Tibial nerve (tissue), 4 donors: ENCODE measurements at regions not wholly inside any gene's neighbourhood (a gene's known extent, or its start where the extent isn't known, plus 50 kb on each side); places are given as distances from the start of the nearest gene placed in this dataset.

Experiments used
- DNase-seq, 2 donors: peaks; one replicate each; pipeline ENCODE4 v3.0.0-alpha.2; 2019; ENCODE audit warnings: low spot score in 2 of 2
- H3K27ac ChIP-seq, 4 donors: fragments of 200-600 bp; sonication (generic) in 3 of 4; one replicate each; pipeline ENCODE4 v1.5.1; 2017 to 2019; ENCODE audit warnings: mild to moderate bottlenecking in 1 of 4
- H3K27me3 ChIP-seq, 2 donors: fragments of 200-600 bp; sonication (generic) in 1 of 2; one replicate each; pipeline versions ENCODE4 v1.5.1 to v1.6.0; 2017 to 2019
- H3K36me3 ChIP-seq, 3 donors: fragments of 200-600 bp; sonication (generic); one replicate each; pipeline ENCODE4 v1.5.1; 2018 to 2019
- H3K4me1 ChIP-seq, 4 donors: fragments of 200-600 bp; sonication (generic) in 3 of 4; one replicate each; pipeline ENCODE4 v1.5.1; 2017 to 2019
- H3K4me3 ChIP-seq, 4 donors: fragments of 200-600 bp; sonication (generic) in 3 of 4; one replicate each; pipeline ENCODE4 v1.5.1; 2017 to 2019; ENCODE audit warnings: mild to moderate bottlenecking in 1 of 4, moderate library complexity in 1 of 4
- H3K9me3 ChIP-seq, 4 donors: fragments of 200-600 bp; sonication (generic) in 3 of 4; one replicate each; pipeline ENCODE4 v1.5.1; 2017 to 2019
- EP300 ChIP-seq, 2 donors: sonication (generic); formaldehyde crosslinking; IDR thresholded peaks; one replicate each; pipeline ENCODE4 v1.6.1; 2017; ENCODE audit warnings: antibody characterized with exemption in 2 of 2, mild to moderate bottlenecking in 1 of 2
- POLR2A ChIP-seq, 2 donors: fragments of 450-650 bp; IDR thresholded peaks; one replicate each; pipeline ENCODE4 v1.6.1; 2017; ENCODE audit warnings: antibody characterized with exemption in 2 of 2, mild to moderate bottlenecking in 2 of 2, moderate library complexity in 2 of 2
- WGBS, 2 donors: methylation state at CpG; one replicate each; pipeline ENCODE4 v1.1.5; 2018; 5-methylcytosine and 5-hydroxymethylcytosine counted together
- TF ChIP-seq, protein P1 (sequence below), 5 experiments: fragments of 200-600 bp in 3 of 5; fragments of 450-650 bp in 2 of 5; sonication (generic) in 3 of 5; IDR thresholded peaks; one replicate each; pipeline ENCODE4 v1.5.1; 2016 to 2019; ENCODE audit warnings: antibody characterized with exemption in 5 of 5, mild to moderate bottlenecking in 3 of 5, moderate library complexity in 2 of 5

- Histone ChIP-seq H3K9me3 (peaks cover 0 to 4% (median 0%) of the 10 kb centered on the region in 4 donors), H3K27me3 (peaks cover 0 to 56% of the 10 kb centered on the region in 2 donors), H3K36me3 (no peaks in the 10 kb centered on the region), H3K4me1 (peaks cover 0 to 11% (median 2%) of the 10 kb centered on the region in 4 donors), H3K27ac (no peak overlapping the region), H3K4me3 (no peak overlapping the region)
- DNase-seq, result no peak
- TF ChIP-seq, protein P1, sequence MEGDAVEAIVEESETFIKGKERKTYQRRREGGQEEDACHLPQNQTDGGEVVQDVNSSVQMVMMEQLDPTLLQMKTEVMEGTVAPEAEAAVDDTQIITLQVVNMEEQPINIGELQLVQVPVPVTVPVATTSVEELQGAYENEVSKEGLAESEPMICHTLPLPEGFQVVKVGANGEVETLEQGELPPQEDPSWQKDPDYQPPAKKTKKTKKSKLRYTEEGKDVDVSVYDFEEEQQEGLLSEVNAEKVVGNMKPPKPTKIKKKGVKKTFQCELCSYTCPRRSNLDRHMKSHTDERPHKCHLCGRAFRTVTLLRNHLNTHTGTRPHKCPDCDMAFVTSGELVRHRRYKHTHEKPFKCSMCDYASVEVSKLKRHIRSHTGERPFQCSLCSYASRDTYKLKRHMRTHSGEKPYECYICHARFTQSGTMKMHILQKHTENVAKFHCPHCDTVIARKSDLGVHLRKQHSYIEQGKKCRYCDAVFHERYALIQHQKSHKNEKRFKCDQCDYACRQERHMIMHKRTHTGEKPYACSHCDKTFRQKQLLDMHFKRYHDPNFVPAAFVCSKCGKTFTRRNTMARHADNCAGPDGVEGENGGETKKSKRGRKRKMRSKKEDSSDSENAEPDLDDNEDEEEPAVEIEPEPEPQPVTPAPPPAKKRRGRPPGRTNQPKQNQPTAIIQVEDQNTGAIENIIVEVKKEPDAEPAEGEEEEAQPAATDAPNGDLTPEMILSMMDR (IDR thresholded peaks at IDR 0.05), result no peak
- TF ChIP-seq EP300 (IDR thresholded peaks at IDR 0.05), result no peak
- no peak for TF ChIP-seq POLR2A (IDR thresholded peaks at IDR 0.05)
- WGBS, 2 donors, result 37 to 43% methylated on average over 4 of the region's 4 CpGs
Observed at GRCh38 chr3:14601692-14602005, 49.9 kb upstream of the CCDC174 start.
